ENCODE measurements at regions not wholly inside any gene's neighbourhood (a gene's known extent, or its start where the extent isn't known, plus 50 kb on each side); places are given as distances from the start of the nearest gene placed in this dataset.

DNA sequence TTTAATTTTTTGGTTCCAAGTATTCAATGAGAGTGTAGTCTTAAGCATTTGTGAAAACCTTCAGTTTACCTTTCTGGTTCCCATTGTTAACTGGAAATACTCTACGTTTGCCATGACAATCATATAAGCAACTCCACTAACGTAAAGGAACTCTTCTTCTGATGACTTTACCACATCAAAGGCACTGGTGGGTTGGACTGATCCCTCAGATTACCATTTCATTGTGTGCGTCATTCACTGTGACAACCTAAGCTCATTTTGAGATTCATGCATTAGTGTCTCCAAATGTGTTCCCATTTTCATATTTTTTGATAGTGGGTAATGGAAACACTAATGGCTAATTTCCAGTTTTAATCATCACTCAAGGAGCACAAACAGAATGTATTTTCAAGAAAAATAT is 119.9 kb upstream of the COL1A2 start:
- H3K27ac ChIP-seq (replicated peaks in 1 of 4) = no peak overlapping the region
- 93% methylated on average over 3 of the region's 3 CpGs for WGBS
- TF ChIP-seq EP300 (IDR thresholded peaks at IDR 0.05) (no peak), POLR2A (IDR thresholded peaks at IDR 0.05; ENCODE audit: low read depth) (no peak), POLR2AphosphoS5 (IDR thresholded peaks at IDR 0.05) (no peak)
- TF ChIP-seq, protein P1, sequence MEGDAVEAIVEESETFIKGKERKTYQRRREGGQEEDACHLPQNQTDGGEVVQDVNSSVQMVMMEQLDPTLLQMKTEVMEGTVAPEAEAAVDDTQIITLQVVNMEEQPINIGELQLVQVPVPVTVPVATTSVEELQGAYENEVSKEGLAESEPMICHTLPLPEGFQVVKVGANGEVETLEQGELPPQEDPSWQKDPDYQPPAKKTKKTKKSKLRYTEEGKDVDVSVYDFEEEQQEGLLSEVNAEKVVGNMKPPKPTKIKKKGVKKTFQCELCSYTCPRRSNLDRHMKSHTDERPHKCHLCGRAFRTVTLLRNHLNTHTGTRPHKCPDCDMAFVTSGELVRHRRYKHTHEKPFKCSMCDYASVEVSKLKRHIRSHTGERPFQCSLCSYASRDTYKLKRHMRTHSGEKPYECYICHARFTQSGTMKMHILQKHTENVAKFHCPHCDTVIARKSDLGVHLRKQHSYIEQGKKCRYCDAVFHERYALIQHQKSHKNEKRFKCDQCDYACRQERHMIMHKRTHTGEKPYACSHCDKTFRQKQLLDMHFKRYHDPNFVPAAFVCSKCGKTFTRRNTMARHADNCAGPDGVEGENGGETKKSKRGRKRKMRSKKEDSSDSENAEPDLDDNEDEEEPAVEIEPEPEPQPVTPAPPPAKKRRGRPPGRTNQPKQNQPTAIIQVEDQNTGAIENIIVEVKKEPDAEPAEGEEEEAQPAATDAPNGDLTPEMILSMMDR (IDR thresholded peaks at IDR 0.05) = no peak
- no peaks in the 10 kb centered on the region for H3K27me3 ChIP-seq
- no peaks in the 10 kb centered on the region for H3K36me3 ChIP-seq
- H3K9me3 ChIP-seq = no peaks in the 10 kb centered on the region
- intact Hi-C loops (cut with DNase I) = loop anchor here (10.0 kb wide), 1 partner anchor 370 kb away; the partner anchor contains the start of gene GNGT1
- no peak overlapping the region for H3K4me3 ChIP-seq
- H3K4me1 ChIP-seq = no peaks in the 10 kb centered on the region
- DNase-seq (ENCODE audit: extremely low spot score) = no peak

DNA sequence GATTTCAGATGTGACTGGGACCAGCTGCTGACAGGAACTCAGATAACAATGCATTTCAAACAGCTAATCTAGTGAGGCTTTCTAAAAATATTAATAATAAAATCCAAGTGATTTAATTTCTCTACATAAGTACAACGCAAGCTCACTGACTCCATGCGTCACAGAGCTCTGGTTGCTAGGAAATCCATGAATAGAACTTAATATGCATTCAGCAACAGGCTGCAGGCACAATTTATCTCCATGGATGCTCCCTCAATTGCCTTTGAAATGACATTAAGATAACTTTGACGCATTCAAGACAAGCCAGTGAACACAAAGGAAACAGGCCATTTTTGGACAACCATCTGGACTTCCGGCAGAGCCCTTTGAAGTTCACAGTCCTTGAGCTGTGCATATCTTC is 118.7 kb upstream of the COL1A2 start:
- DNase-seq (ENCODE audit: extremely low spot score) = no peak
- no peak overlapping the region for H3K27ac ChIP-seq (replicated peaks in 1 of 4)
- H3K36me3 ChIP-seq = no peaks in the 10 kb centered on the region
- intact Hi-C loops (cut with DNase I) = loop anchor here (10.0 kb wide), 1 partner anchor 371 kb away; the partner anchor contains the start of gene GNGT1
- H3K4me1 ChIP-seq = no peaks in the 10 kb centered on the region
- H3K9me3 ChIP-seq = no peaks in the 10 kb centered on the region
- H3K4me3 ChIP-seq = no peak overlapping the region
- TF ChIP-seq POLR2AphosphoS5 (IDR thresholded peaks at IDR 0.05) (no peak), EP300 (IDR thresholded peaks at IDR 0.05) (no peak), POLR2A (IDR thresholded peaks at IDR 0.05; ENCODE audit: low read depth) (no peak)
- TF ChIP-seq, protein P1 (IDR thresholded peaks at IDR 0.05) = no peak
- WGBS = 71% methylated on average over 4 of the region's 4 CpGs
- H3K27me3 ChIP-seq = no peaks in the 10 kb centered on the region

DNA sequence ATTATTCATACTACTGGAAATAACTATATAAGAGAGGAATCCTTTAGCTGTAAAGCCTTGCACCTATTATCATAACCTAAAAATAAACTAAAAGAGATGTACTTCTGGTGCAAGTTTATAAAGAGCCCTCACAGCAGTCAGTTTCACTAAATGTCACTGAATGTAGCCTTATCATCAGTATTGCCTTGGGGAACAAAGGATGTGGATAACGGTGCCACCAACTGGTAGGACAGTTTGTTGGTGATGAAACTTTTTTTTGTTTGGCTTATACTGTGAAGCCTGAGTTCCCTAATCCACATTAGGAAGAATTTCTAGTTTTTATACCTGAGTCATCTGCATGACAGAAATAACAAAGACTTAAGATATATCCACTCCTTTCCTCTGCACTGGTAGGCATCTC is 117.9 kb upstream of the COL1A2 start:
- no peak for TF ChIP-seq EP300 (IDR thresholded peaks at IDR 0.05)
- no peak for TF ChIP-seq POLR2AphosphoS5 (IDR thresholded peaks at IDR 0.05)
- TF ChIP-seq POLR2A (IDR thresholded peaks at IDR 0.05; ENCODE audit: low read depth) = no peak
- TF ChIP-seq, protein P1 (IDR thresholded peaks at IDR 0.05) = peak in 1 of 3 experiments; percentile 34
- Histone ChIP-seq H3K4me3 (no peak overlapping the region), H3K27ac (replicated peaks in 1 of 4) (no peak overlapping the region), H3K27me3 (no peaks in the 10 kb centered on the region), H3K36me3 (no peaks in the 10 kb centered on the region), H3K9me3 (no peaks in the 10 kb centered on the region), H3K4me1 (no peaks in the 10 kb centered on the region)
- DNase-seq (ENCODE audit: extremely low spot score) = no peak
- intact Hi-C loops (cut with DNase I) = loop anchor here (10.0 kb wide), 1 partner anchor 372 kb away; the partner anchor contains the start of gene GNGT1
- WGBS = 36% methylated on average over 1 of the region's 1 CpG

DNA sequence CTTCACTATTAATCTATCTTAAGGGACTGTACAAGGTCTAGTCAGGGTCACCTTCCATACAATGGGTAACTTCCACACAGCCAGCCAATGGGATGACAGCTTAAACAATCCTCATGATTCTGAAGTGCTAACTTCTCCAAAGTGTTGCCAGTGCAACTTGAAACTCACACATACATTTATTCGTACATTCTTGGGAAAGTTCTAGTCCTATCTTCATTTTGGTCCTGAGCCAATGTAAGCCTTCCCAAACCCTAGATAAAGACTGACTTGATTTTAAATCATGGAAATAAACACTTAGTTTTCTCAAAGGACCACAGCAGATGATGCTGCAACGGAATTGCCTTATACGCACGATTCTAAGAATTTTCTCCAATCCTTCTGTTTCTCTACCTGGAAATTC is 117.5 kb upstream of the COL1A2 start:
- H3K4me1 ChIP-seq = no peaks in the 10 kb centered on the region
- no peak overlapping the region for H3K4me3 ChIP-seq
- no peaks in the 10 kb centered on the region for H3K36me3 ChIP-seq
- intact Hi-C loops (cut with DNase I) = loop anchor here (10.0 kb wide), 1 partner anchor 372 kb away; the partner anchor contains the start of gene GNGT1
- DNase-seq (ENCODE audit: extremely low spot score) = no peak
- H3K27me3 ChIP-seq = peaks cover 0 to 3% (median 0%) of the 10 kb centered on the region in 4 donors
- TF ChIP-seq, protein P1 (IDR thresholded peaks at IDR 0.05) = no peak
- TF ChIP-seq POLR2AphosphoS5 (IDR thresholded peaks at IDR 0.05) = no peak
- TF ChIP-seq EP300 (IDR thresholded peaks at IDR 0.05) = no peak
- no peak for TF ChIP-seq POLR2A (IDR thresholded peaks at IDR 0.05; ENCODE audit: low read depth)
- no peak overlapping the region for H3K27ac ChIP-seq (replicated peaks in 1 of 4)
- 92% methylated on average over 4 of the region's 4 CpGs for WGBS
- H3K9me3 ChIP-seq = no peaks in the 10 kb centered on the region

DNA sequence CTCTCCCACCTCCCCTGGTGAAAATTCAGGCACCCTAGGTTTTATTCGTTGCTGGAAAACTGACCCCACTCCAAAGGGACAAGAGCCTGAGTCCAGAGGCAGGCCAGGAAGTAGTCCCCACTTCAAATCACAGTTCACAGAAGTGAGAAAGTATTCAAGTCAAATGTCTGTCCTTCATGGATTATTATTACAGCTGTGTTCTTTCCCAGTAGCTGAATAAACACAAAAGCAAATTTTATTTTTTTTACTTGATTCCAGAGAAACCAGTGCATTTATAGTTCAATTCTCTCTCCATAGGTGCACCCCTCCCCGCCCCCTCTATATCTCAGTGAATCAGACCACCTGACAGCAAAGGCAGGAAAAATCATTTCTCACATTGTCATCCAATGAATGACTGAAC is 113.8 kb upstream of the COL1A2 start:
- Histone ChIP-seq H3K9me3 (no peaks in the 10 kb centered on the region), H3K4me1 (no peaks in the 10 kb centered on the region), H3K4me3 (no peak overlapping the region), H3K27ac (replicated peaks in 1 of 4) (no peak overlapping the region), H3K27me3 (peaks cover 0 to 4% (median 0%) of the 10 kb centered on the region in 4 donors), H3K36me3 (no peaks in the 10 kb centered on the region)
- 63% methylated on average over 2 of the region's 2 CpGs for WGBS
- TF ChIP-seq, protein P1 (IDR thresholded peaks at IDR 0.05) = no peak
- TF ChIP-seq POLR2A (IDR thresholded peaks at IDR 0.05; ENCODE audit: low read depth) (no peak), POLR2AphosphoS5 (IDR thresholded peaks at IDR 0.05) (no peak), EP300 (IDR thresholded peaks at IDR 0.05) (no peak)
- intact Hi-C loops (cut with DNase I) = no loop called here
- no peak for DNase-seq (ENCODE audit: extremely low spot score)
